HG02623 (cell line): ENCODE measurements at regions not wholly inside any gene's neighbourhood (a gene's known extent, or its start where the extent isn't known, plus 50 kb on each side); places are given as distances from the start of the nearest gene placed in this dataset.

Source experiments
- ATAC-seq: cut with Tn5 transposase; IDR thresholded peaks from one replicate; pipeline ENCODE4 v1.9.1; 2021; ENCODE audit warnings: moderate library complexity; ENCODE audit not compliant: unreplicated experiment

- ATAC-seq: no peak
Measured at GRCh38 chr5:125117566-125117965, 371.1 kb upstream of the ZNF608 start.

- no peak for ATAC-seq
Measured at GRCh38 chr5:125120012-125120411, 373.6 kb upstream of the ZNF608 start.

- no peak for ATAC-seq
Measured at GRCh38 chr5:125125031-125125823, 378.8 kb upstream of the ZNF608 start.

GRCh38 chr5:125126050-125126449 is 379.6 kb upstream of the ZNF608 start:
- ATAC-seq: no peak

- no peak for ATAC-seq
Measured at GRCh38 chr5:125129151-125129806, 382.8 kb upstream of the ZNF608 start.

- no peak for ATAC-seq
Measured at GRCh38 chr5:125130591-125130990, 384.2 kb upstream of the ZNF608 start.

GRCh38 chr5:125134216-125135081 is 388.0 kb upstream of the ZNF608 start:
- ATAC-seq: no peak

- ATAC-seq: no peak
Measured at GRCh38 chr5:125137535-125137934, 391.1 kb upstream of the ZNF608 start.

GRCh38 chr5:125138266-125138665 is 391.8 kb upstream of the ZNF608 start:
- no peak for ATAC-seq

GRCh38 chr5:125139590-125139989 is 393.2 kb upstream of the ZNF608 start:
- ATAC-seq: no peak

- ATAC-seq: no peak
Measured at GRCh38 chr5:125140220-125140619, 393.8 kb upstream of the ZNF608 start.

- no peak for ATAC-seq
Measured at GRCh38 chr5:125140855-125141254, 394.4 kb upstream of the ZNF608 start.

GRCh38 chr5:125142458-125142857 is 396.0 kb upstream of the ZNF608 start:
- ATAC-seq: no peak

- no peak for ATAC-seq
Measured at GRCh38 chr5:125143011-125143410, 396.6 kb upstream of the ZNF608 start.

GRCh38 chr5:125148076-125148475 is 401.6 kb upstream of the ZNF608 start:
- ATAC-seq: no peak

- no peak for ATAC-seq
Measured at GRCh38 chr5:125148706-125149105, 402.3 kb upstream of the ZNF608 start.

- no peak for ATAC-seq
Measured at GRCh38 chr5:125149110-125149509, 402.7 kb upstream of the ZNF608 start.

- no peak for ATAC-seq
Measured at GRCh38 chr5:125149527-125149926, 403.1 kb upstream of the ZNF608 start.

- ATAC-seq: no peak
Measured at GRCh38 chr5:125150041-125150669, 403.7 kb upstream of the ZNF608 start.

GRCh38 chr5:125151150-125151900 is 404.9 kb upstream of the ZNF608 start:
- no peak for ATAC-seq
